Activated naive CD8-positive, alpha-beta T cell (primary cell): ENCODE measurements at regions not wholly inside any gene's neighbourhood (a gene's known extent, or its start where the extent isn't known, plus 50 kb on each side); places are given as distances from the start of the nearest gene placed in this dataset.

Experiments used
- H3K27ac Mint-ChIP-seq: one replicate; pipeline ENCODE4 v1.8.0; 2021; ENCODE audit warnings: mixed read lengths
- H3K27me3 Mint-ChIP-seq: one replicate; pipeline ENCODE4 v1.8.0; 2021; ENCODE audit warnings: mixed read lengths
- H3K36me3 Mint-ChIP-seq: one replicate; pipeline ENCODE4 v1.8.0; 2021; ENCODE audit warnings: mixed read lengths
- H3K4me1 Mint-ChIP-seq: one replicate; pipeline ENCODE4 v1.8.0; 2021; ENCODE audit warnings: low read depth, mixed read lengths
- H3K4me3 Mint-ChIP-seq: one replicate; pipeline ENCODE4 v1.8.0; 2021; ENCODE audit warnings: mild to moderate bottlenecking, mixed read lengths
- H3K9me3 Mint-ChIP-seq: one replicate; pipeline ENCODE4 v1.8.0; 2021; ENCODE audit warnings: low read depth, mixed read lengths

- Mint-ChIP-seq H3K27me3 (no peaks in the 10 kb centered on the region), H3K4me3 (no peak overlapping the region), H3K9me3 (no peaks in the 10 kb centered on the region), H3K4me1 (no peaks in the 10 kb centered on the region), H3K36me3 (no peaks in the 10 kb centered on the region), H3K27ac (no peak overlapping the region)
Observed at GRCh38 chr1:209342441-209343175, 240.9 kb upstream of the CAMK1G start.

- H3K27ac Mint-ChIP-seq, result no peak overlapping the region
- H3K27me3 Mint-ChIP-seq, result peaks cover under 1% of the 10 kb centered on the region
- no peaks in the 10 kb centered on the region for H3K4me1 Mint-ChIP-seq
- no peaks in the 10 kb centered on the region for H3K36me3 Mint-ChIP-seq
- H3K9me3 Mint-ChIP-seq, result no peaks in the 10 kb centered on the region
- H3K4me3 Mint-ChIP-seq, result no peak overlapping the region
Observed at GRCh38 chr1:209343511-209343910, 240.0 kb upstream of the CAMK1G start.

- Mint-ChIP-seq H3K27me3 (peaks cover 2% of the 10 kb centered on the region), H3K27ac (no peak overlapping the region), H3K4me1 (no peaks in the 10 kb centered on the region), H3K36me3 (no peaks in the 10 kb centered on the region), H3K9me3 (no peaks in the 10 kb centered on the region), H3K4me3 (no peak overlapping the region)
Observed at GRCh38 chr1:209344156-209344555, 239.4 kb upstream of the CAMK1G start.

DNA sequence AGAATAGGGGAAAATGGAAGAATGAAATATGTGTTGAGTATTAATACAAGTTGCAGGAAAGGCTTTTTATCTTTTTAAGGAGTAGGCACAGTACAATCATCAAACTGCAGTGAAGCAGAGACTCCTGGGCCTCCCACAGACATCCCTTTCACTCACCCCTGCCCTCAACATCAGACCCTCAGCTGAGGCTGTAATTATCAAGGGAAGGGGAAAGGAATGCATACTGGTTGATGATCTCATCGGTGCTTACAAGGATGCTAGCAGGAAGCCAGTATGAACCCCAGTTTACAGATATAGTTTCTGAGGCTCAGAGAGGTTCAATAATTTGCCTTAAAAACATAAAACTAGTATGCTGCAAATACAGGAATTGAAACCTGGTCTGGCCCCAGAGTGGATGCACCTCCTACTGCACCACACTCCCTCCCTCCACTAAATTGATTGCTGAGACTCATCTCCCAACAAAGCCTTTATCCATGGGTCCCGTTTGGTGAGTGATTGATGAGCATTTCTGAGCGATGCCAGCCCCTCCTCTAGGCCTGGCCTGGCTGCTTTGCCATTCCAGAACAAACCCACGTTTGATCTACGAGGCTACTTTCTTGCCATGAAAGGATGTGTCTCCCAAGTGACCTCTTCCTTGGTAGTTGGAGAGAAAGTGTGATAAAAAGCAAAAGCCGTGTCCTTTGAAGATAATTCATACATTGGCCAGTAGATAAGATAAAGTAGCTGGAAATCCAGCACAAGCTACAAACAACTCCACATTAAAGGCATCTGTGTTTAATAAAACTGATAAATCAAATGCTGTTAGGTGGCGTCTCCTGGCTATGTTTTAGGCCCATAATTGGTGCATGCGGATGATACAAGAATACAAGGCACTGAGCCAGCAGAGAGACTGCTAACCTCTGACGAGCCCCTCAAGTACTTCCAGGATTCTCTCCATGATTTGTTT, 233.9 kb upstream of the CAMK1G start:
- no peaks in the 10 kb centered on the region for H3K4me1 Mint-ChIP-seq
- H3K27ac Mint-ChIP-seq, result no peak overlapping the region
- peaks cover 2% of the 10 kb centered on the region for H3K27me3 Mint-ChIP-seq
- no peak overlapping the region for H3K4me3 Mint-ChIP-seq
- H3K36me3 Mint-ChIP-seq, result no peaks in the 10 kb centered on the region
- H3K9me3 Mint-ChIP-seq, result no peaks in the 10 kb centered on the region

- H3K4me3 Mint-ChIP-seq, result no peak overlapping the region
- no peaks in the 10 kb centered on the region for H3K4me1 Mint-ChIP-seq
- H3K9me3 Mint-ChIP-seq, result no peaks in the 10 kb centered on the region
- no peak overlapping the region for H3K27ac Mint-ChIP-seq
- H3K36me3 Mint-ChIP-seq, result no peaks in the 10 kb centered on the region
- H3K27me3 Mint-ChIP-seq, result peaks cover 2% of the 10 kb centered on the region
Observed at GRCh38 chr1:209353053-209353452, 230.5 kb upstream of the CAMK1G start.

DNA sequence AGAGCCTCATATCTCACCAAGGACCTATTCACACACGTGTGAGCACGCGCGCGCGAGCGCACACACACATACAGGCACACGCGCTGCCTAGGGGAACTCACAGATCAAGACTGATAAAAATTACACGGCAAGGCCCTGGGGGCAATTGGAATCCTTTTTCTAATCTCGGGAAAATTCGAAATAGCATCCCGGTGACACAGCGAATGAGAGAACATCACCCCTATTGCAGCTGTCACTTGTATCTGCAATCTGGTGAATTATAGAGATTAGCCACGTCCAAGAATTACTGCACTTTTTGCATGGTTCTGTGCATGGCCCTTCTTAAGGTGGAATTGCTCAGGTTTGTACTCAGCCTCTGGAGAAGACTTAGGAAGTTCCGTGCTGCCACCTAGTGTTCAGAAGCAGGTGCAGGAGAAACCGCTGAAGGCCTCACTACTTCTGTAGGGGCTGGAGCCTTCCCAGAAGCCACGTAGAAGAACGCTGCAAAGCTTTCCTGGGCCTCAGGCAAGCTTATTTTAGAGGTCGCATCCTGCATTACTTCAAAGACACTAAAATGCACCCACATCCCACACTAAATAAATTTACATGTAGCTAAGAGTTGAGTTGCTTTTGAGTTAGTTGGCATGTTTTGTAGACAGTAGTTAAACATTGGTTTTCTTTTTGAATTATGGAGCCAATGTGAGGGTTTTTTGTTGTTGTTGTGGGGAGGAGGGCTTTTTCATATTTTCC, 229.2 kb upstream of the CAMK1G start:
- Mint-ChIP-seq H3K4me1 (no peaks in the 10 kb centered on the region), H3K27me3 (no peaks in the 10 kb centered on the region), H3K4me3 (no peak overlapping the region), H3K9me3 (no peaks in the 10 kb centered on the region), H3K36me3 (no peaks in the 10 kb centered on the region), H3K27ac (no peak overlapping the region)

DNA sequence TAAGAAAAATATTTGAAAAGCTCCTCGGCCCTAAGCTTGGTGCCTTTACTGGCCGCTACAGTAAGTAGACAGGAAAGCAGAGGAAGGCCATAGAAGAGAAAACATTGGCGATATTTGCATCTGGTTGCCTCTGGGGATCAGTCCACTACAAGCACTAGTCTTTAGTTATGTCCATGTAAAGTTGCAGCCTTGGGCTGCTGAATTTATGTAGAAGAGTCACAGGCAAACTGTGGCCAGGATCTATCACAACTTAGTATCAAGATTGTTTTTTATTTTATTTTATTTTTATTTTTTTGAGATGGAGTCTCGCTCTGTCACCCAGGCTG, 228.7 kb upstream of the CAMK1G start:
- Mint-ChIP-seq H3K27ac (no peak overlapping the region), H3K27me3 (no peaks in the 10 kb centered on the region), H3K9me3 (no peaks in the 10 kb centered on the region), H3K36me3 (no peaks in the 10 kb centered on the region), H3K4me1 (no peaks in the 10 kb centered on the region), H3K4me3 (no peak overlapping the region)

- Mint-ChIP-seq H3K36me3 (no peaks in the 10 kb centered on the region), H3K27me3 (no peaks in the 10 kb centered on the region), H3K4me1 (no peaks in the 10 kb centered on the region), H3K4me3 (no peak overlapping the region), H3K27ac (no peak overlapping the region), H3K9me3 (no peaks in the 10 kb centered on the region)
Observed at GRCh38 chr1:209355415-209355814, 228.1 kb upstream of the CAMK1G start.

GRCh38 chr1:209356976-209357377, 226.5 kb upstream of the CAMK1G start:
- H3K27ac Mint-ChIP-seq, result no peak overlapping the region
- H3K9me3 Mint-ChIP-seq, result no peaks in the 10 kb centered on the region
- H3K4me3 Mint-ChIP-seq, result no peak overlapping the region
- no peaks in the 10 kb centered on the region for H3K36me3 Mint-ChIP-seq
- no peaks in the 10 kb centered on the region for H3K4me1 Mint-ChIP-seq
- H3K27me3 Mint-ChIP-seq, result no peaks in the 10 kb centered on the region

- H3K27me3 Mint-ChIP-seq, result peaks cover 2% of the 10 kb centered on the region
- no peaks in the 10 kb centered on the region for H3K4me1 Mint-ChIP-seq
- no peaks in the 10 kb centered on the region for H3K36me3 Mint-ChIP-seq
- H3K4me3 Mint-ChIP-seq, result no peak overlapping the region
- no peaks in the 10 kb centered on the region for H3K9me3 Mint-ChIP-seq
- H3K27ac Mint-ChIP-seq, result no peak overlapping the region
Observed at GRCh38 chr1:209363112-209363511, 220.4 kb upstream of the CAMK1G start.

DNA sequence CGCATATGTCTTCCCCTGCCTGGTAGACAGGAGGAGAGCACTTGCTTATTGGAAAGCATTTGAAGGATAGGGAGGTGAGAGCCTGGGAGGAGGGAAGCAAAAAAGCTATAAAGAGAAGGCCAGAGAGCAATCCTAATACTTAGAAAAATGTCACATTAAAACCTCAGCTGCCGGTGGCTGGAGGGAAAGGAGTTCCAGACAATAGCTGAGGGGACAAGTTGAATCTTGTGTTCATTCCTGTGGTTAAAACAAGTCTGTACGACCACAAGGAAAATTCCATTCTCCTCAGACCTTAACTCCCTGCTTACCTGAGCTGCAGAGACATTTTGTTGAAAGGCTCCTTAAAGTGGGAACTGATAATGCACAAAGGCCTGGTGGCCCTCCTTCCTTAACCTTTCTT, 218.8 kb upstream of the CAMK1G start:
- peaks cover 2% of the 10 kb centered on the region for H3K27me3 Mint-ChIP-seq
- no peak overlapping the region for H3K27ac Mint-ChIP-seq

DNA sequence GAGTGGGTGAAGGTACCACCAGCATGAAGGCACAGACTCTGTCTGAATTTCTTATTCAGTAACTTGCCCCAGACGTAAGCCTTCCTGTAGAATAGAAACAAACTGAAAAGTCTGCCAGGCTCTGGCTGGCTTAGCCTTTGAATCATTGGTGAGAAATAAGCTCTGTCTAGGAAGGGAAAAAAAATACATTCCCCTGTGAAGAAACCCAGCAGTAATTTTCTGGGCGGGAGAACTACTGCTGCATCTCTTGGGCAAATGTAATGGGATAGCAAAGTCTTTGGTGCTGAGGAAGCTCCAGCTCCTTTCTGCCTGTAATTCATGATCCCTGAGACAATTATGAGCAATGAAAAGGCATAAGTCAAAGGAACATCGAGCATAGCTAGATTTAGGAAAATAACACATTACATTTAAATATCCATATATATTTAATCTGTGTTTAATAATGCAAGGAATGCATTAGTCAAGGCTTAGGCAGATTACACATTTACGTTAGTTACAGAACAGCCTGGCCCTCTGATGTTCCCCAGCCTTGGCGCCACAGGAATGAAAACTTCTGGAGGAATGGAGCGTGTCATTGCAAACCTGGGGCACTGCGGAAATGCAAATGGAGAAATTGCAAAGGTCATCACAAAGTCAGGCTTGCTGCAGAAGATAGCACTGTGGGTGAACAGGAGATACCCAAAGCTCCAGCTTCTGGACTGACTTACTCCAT, 216.3 kb upstream of the CAMK1G start:
- H3K4me3 Mint-ChIP-seq, result no peak overlapping the region
- peaks cover 2% of the 10 kb centered on the region for H3K27me3 Mint-ChIP-seq
- no peak overlapping the region for H3K27ac Mint-ChIP-seq
- no peaks in the 10 kb centered on the region for H3K36me3 Mint-ChIP-seq
- H3K4me1 Mint-ChIP-seq, result no peaks in the 10 kb centered on the region
- no peaks in the 10 kb centered on the region for H3K9me3 Mint-ChIP-seq

More for the DNA sequence above, 218.8 kb upstream of the CAMK1G start:
- H3K36me3 Mint-ChIP-seq, result no peaks in the 10 kb centered on the region
- H3K4me3 Mint-ChIP-seq, result no peak overlapping the region
- H3K4me1 Mint-ChIP-seq, result no peaks in the 10 kb centered on the region
- H3K9me3 Mint-ChIP-seq, result no peaks in the 10 kb centered on the region

GRCh38 chr1:209368864-209369598, 214.5 kb upstream of the CAMK1G start:
- H3K36me3 Mint-ChIP-seq, result no peaks in the 10 kb centered on the region
- no peaks in the 10 kb centered on the region for H3K4me1 Mint-ChIP-seq
- H3K9me3 Mint-ChIP-seq, result no peaks in the 10 kb centered on the region
- no peak overlapping the region for H3K27ac Mint-ChIP-seq
- H3K4me3 Mint-ChIP-seq, result no peak overlapping the region
- H3K27me3 Mint-ChIP-seq, result no peaks in the 10 kb centered on the region
